ENCODE measurements at regions not wholly inside any gene's neighbourhood (a gene's known extent, or its start where the extent isn't known, plus 50 kb on each side); places are given as distances from the start of the nearest gene placed in this dataset.

DNA sequence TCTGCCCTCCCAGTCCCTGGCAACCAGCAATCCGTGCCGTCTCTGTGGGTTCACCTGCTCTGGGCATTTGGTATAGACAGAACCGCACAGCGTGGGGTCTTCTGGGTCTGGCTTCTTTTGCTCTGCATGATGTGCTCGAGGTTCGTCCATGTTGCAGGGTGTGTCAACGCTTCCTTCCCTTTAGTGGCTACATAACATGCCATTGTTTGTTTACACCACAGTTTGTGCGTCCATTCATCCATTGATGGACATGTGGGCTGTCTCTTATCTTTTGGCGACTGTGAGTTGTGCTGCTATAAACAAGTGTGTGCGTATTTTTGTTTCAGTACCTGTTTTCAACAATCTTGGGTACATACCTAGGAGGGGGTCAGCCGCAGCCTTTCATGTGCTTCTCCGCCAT lies 149.5 kb upstream of the RPS6KA2 start (continued):
- TF ChIP-seq, protein P1, sequence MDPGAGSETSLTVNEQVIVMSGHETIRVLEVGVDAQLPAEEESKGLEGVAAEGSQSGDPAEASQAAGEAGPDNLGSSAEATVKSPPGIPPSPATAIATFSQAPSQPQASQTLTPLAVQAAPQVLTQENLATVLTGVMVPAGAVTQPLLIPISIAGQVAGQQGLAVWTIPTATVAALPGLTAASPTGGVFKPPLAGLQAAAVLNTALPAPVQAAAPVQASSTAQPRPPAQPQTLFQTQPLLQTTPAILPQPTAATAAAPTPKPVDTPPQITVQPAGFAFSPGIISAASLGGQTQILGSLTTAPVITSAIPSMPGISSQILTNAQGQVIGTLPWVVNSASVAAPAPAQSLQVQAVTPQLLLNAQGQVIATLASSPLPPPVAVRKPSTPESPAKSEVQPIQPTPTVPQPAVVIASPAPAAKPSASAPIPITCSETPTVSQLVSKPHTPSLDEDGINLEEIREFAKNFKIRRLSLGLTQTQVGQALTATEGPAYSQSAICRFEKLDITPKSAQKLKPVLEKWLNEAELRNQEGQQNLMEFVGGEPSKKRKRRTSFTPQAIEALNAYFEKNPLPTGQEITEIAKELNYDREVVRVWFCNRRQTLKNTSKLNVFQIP (CRISPR knock-in tag; IDR thresholded peaks at IDR 0.05; ENCODE audit: borderline replicate concordance, low read depth), result no peak
- no peak for TF ChIP-seq RARB (CRISPR knock-in tag; IDR thresholded peaks at IDR 0.05)
- TF ChIP-seq ZNF8 (CRISPR knock-in tag; IDR thresholded peaks at IDR 0.05), result no peak

DNA sequence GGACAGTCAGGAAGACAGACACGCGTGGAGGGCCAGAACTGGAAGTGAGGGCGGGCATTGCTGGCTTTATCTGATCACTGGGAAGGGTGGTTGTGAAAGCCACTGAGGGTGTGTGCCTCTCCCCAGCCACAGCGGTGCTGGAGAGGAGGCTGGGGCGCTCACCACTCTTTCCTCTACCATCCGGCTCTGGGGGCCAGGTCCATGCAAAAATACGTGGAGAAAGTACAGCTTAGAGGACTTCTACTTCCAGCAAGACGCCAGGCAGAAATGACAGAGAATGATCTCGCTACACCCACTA lies 148.8 kb upstream of the RPS6KA2 start:
- TF ChIP-seq OSR1 (CRISPR knock-in tag; IDR thresholded peaks at IDR 0.05) (no peak), ISL1 (CRISPR knock-in tag; IDR thresholded peaks at IDR 0.05) (no peak), CSDC2 (CRISPR knock-in tag; IDR thresholded peaks at IDR 0.05) (no peak), ZNF565 (CRISPR knock-in tag; conservative IDR thresholded peaks at IDR 0.05; ENCODE audit: low read depth) (no peak), ARNTL (CRISPR knock-in tag; IDR thresholded peaks at IDR 0.05; ENCODE audit: borderline replicate concordance, low read depth) (no peak), ESRRG (CRISPR knock-in tag; IDR thresholded peaks at IDR 0.05) (no peak), TOX (CRISPR knock-in tag; IDR thresholded peaks at IDR 0.05; ENCODE audit: borderline replicate concordance) (no peak), SNAI2 (CRISPR knock-in tag; IDR thresholded peaks at IDR 0.05) (no peak), ZFP3 (CRISPR knock-in tag; IDR thresholded peaks at IDR 0.05) (no peak), BACH2 (CRISPR knock-in tag; IDR thresholded peaks at IDR 0.05; ENCODE audit: borderline replicate concordance) (no peak)
- TF ChIP-seq, protein P2, sequence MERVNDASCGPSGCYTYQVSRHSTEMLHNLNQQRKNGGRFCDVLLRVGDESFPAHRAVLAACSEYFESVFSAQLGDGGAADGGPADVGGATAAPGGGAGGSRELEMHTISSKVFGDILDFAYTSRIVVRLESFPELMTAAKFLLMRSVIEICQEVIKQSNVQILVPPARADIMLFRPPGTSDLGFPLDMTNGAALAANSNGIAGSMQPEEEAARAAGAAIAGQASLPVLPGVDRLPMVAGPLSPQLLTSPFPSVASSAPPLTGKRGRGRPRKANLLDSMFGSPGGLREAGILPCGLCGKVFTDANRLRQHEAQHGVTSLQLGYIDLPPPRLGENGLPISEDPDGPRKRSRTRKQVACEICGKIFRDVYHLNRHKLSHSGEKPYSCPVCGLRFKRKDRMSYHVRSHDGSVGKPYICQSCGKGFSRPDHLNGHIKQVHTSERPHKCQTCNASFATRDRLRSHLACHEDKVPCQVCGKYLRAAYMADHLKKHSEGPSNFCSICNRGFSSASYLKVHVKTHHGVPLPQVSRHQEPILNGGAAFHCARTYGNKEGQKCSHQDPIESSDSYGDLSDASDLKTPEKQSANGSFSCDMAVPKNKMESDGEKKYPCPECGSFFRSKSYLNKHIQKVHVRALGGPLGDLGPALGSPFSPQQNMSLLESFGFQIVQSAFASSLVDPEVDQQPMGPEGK (CRISPR knock-in tag; IDR thresholded peaks at IDR 0.05; ENCODE audit: borderline replicate concordance), result no peak
- TF ChIP-seq, protein P3, sequence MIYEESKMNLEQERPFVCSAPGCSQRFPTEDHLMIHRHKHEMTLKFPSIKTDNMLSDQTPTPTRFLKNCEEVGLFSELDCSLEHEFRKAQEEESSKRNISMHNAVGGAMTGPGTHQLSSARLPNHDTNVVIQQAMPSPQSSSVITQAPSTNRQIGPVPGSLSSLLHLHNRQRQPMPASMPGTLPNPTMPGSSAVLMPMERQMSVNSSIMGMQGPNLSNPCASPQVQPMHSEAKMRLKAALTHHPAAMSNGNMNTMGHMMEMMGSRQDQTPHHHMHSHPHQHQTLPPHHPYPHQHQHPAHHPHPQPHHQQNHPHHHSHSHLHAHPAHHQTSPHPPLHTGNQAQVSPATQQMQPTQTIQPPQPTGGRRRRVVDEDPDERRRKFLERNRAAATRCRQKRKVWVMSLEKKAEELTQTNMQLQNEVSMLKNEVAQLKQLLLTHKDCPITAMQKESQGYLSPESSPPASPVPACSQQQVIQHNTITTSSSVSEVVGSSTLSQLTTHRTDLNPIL (CRISPR knock-in tag; IDR thresholded peaks at IDR 0.05; ENCODE audit: low read depth), result no peak
- TF ChIP-seq, protein P4, sequence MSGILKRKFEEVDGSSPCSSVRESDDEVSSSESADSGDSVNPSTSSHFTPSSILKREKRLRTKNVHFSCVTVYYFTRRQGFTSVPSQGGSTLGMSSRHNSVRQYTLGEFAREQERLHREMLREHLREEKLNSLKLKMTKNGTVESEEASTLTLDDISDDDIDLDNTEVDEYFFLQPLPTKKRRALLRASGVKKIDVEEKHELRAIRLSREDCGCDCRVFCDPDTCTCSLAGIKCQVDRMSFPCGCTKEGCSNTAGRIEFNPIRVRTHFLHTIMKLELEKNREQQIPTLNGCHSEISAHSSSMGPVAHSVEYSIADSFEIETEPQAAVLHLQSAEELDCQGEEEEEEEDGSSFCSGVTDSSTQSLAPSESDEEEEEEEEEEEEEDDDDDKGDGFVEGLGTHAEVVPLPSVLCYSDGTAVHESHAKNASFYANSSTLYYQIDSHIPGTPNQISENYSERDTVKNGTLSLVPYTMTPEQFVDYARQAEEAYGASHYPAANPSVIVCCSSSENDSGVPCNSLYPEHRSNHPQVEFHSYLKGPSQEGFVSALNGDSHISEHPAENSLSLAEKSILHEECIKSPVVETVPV (CRISPR knock-in tag; IDR thresholded peaks at IDR 0.05), result no peak
- no peak for ATAC-seq

DNA sequence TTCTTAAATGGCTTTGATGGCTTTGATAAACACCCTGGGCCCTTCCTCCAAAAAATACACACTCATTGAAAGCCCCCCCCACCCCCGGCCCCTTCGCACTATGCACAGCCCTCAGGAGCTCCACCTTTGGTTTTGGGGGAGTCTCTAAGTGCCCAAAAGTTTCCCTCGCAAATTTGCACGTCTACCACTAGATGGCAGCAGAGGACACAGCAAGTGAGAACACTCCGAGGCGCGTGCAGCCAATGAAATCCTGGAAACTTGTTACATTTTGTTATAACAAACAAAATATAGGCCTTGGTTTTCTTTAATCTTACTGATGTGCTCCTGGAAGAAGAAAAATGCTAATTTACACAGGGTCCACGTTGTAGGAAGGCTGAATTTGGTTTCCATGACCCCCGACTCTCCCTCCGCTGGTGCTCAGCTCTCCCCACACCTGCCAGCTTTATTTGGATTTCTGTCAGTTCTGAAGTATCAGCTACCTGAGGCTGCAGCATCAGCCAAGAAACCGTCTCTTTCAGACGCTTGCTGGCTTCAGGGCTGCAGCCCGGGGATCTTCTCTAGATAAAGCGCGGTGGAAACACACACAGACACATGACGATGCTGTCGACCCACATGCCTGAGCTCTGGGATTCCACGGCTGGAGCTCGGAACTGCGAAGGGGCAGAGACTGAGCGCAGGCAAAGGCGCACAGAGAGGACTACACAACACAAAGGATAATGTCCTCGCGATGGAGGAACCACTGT lies 148.3 kb upstream of the RPS6KA2 start:
- peak; percentile 91 for ATAC-seq
- no peak for TF ChIP-seq TOX (CRISPR knock-in tag; IDR thresholded peaks at IDR 0.05; ENCODE audit: borderline replicate concordance)
- TF ChIP-seq ZNF70 (CRISPR knock-in tag; IDR thresholded peaks at IDR 0.05), result no peak
- TF ChIP-seq, protein P2 (CRISPR knock-in tag; IDR thresholded peaks at IDR 0.05; ENCODE audit: borderline replicate concordance), result no peak
- TF ChIP-seq ISL1 (CRISPR knock-in tag; IDR thresholded peaks at IDR 0.05), result no peak
- no peak for TF ChIP-seq ZFP30 (CRISPR knock-in tag; IDR thresholded peaks at IDR 0.05)
- no peak for TF ChIP-seq ARNTL (CRISPR knock-in tag; IDR thresholded peaks at IDR 0.05; ENCODE audit: borderline replicate concordance, low read depth)
- TF ChIP-seq ZNF8 (CRISPR knock-in tag; IDR thresholded peaks at IDR 0.05), result no peak
- TF ChIP-seq OSR1 (CRISPR knock-in tag; IDR thresholded peaks at IDR 0.05), result no peak
- TF ChIP-seq, protein P1 (CRISPR knock-in tag; IDR thresholded peaks at IDR 0.05; ENCODE audit: borderline replicate concordance, low read depth), result no peak
- no peak for TF ChIP-seq ZC3H10 (CRISPR knock-in tag; IDR thresholded peaks at IDR 0.05)
- TF ChIP-seq TCF4 (CRISPR knock-in tag; IDR thresholded peaks at IDR 0.05; ENCODE audit: borderline replicate concordance), result no peak
- TF ChIP-seq RARB (CRISPR knock-in tag; IDR thresholded peaks at IDR 0.05), result no peak
- no peak for TF ChIP-seq BACH2 (CRISPR knock-in tag; IDR thresholded peaks at IDR 0.05; ENCODE audit: borderline replicate concordance)
- TF ChIP-seq, protein P5, sequence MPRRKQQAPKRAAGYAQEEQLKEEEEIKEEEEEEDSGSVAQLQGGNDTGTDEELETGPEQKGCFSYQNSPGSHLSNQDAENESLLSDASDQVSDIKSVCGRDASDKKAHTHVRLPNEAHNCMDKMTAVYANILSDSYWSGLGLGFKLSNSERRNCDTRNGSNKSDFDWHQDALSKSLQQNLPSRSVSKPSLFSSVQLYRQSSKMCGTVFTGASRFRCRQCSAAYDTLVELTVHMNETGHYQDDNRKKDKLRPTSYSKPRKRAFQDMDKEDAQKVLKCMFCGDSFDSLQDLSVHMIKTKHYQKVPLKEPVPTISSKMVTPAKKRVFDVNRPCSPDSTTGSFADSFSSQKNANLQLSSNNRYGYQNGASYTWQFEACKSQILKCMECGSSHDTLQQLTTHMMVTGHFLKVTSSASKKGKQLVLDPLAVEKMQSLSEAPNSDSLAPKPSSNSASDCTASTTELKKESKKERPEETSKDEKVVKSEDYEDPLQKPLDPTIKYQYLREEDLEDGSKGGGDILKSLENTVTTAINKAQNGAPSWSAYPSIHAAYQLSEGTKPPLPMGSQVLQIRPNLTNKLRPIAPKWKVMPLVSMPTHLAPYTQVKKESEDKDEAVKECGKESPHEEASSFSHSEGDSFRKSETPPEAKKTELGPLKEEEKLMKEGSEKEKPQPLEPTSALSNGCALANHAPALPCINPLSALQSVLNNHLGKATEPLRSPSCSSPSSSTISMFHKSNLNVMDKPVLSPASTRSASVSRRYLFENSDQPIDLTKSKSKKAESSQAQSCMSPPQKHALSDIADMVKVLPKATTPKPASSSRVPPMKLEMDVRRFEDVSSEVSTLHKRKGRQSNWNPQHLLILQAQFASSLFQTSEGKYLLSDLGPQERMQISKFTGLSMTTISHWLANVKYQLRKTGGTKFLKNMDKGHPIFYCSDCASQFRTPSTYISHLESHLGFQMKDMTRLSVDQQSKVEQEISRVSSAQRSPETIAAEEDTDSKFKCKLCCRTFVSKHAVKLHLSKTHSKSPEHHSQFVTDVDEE (CRISPR knock-in tag; IDR thresholded peaks at IDR 0.05), result no peak
- TF ChIP-seq, protein P3 (CRISPR knock-in tag; IDR thresholded peaks at IDR 0.05; ENCODE audit: low read depth), result no peak
- no peak for TF ChIP-seq CSDC2 (CRISPR knock-in tag; IDR thresholded peaks at IDR 0.05)
- TF ChIP-seq ZFP3 (CRISPR knock-in tag; IDR thresholded peaks at IDR 0.05), result no peak

Measured in SK-N-SH treated with all-trans-retinoic acid at 6 μM for 48 hours (cell line).